Stimulated activated CD8-positive, alpha-beta memory T cell treated with anti-CD3 and anti-CD28 coated beads, Interleukin-15, amount 100 ng/mL, for 24 hours (primary cell): ENCODE measurements at regions not wholly inside any gene's neighbourhood (a gene's known extent, or its start where the extent isn't known, plus 50 kb on each side); places are given as distances from the start of the nearest gene placed in this dataset.
"Not testable (repeated sequence)": the region's sequence is repeated elsewhere in the genome, so short reads cannot be mapped to it uniquely, and the experiment has no call there.

Source experiments
- DNase-seq: peaks from one replicate; pipeline ENCODE4 v3.0.0-alpha.2; 2020; ENCODE audit warnings: low read depth

- no peak for DNase-seq
Measured at GRCh38 chr2:8344144-8345097, 337.4 kb upstream of the ID2 start.

DNA sequence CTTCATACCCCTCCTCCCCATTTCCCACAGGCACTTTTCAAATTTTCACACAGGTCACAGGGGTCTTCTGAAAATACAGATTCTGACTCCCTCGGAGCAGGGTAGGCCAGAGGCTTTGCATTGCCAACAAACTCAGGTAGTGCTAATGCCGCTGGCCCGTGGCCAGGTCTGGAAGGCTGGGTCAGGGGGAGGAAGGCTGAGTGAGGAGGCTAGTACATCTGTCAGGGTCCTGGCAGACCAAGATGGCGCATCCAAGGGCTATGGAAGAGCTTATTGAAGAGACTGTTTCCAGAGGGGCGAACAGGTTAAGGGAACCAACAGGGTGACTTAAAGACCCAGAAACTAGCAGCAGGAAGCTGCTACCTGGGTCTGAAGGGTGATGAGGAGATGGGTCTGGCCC lies 336.7 kb upstream of the ID2 start:
- no peak for DNase-seq

GRCh38 chr2:8346208-8346607 lies 335.6 kb upstream of the ID2 start:
- DNase-seq = no peak

GRCh38 chr2:8346706-8347430 lies 335.0 kb upstream of the ID2 start:
- no peak for DNase-seq

DNA sequence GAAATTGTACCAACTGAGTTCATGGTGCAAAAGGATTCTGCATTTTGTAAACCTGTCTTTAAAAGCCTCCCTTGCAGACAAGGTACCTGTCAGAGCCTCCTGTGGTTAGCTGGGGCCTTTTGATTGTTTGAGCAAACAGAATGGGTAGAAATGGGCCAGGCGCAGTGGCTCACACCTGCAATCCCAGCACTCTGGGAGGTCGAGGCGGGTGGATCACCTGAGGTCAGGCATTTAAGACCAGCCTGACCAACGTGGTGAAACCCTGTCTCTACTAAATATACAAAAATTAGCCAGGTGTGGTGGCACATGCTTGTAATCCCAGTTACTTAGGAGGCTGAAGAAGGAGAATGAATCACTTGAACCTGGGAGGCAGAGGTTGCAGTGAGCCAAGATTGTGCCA lies 332.9 kb upstream of the ID2 start:
- not testable (repeated sequence) for DNase-seq

- no peak for DNase-seq
Measured at GRCh38 chr2:8352296-8352695, 329.6 kb upstream of the ID2 start.

- no peak for DNase-seq
Measured at GRCh38 chr2:8352989-8353388, 328.9 kb upstream of the ID2 start.

DNA sequence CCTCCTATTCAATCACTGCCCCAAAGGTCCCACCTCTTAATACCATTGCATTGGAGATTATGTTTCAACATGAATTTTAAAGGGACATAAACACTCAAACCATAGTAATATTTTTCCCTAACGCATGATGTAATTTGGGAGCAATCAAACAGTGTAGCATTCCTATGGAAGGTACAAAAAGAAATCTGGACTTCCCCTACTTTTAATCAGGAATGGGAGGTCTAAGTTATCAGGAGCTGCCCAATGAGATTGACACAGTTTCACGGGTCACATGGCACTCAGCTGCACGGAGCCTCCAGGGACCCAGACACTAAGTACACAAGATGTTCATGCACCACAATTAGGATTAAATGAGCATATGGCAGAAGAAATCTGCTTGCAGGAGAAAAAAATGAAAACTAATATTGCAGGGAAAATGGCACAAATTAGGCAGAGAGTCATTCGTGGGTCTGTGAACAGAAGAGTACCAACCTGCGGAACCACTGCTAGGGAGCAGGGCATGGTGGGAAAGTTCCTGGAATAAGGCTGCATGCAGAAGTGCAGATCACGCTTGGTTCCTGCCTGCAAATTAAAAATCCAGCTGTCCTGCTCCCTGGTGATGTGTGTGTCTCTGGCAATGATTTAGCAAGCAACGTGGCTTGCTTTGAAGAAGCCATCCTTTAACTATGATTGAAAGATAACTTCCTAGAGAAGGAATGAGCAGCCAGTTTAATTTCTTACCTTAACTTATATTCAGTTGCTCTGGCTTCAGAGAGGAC lies 326.6 kb upstream of the ID2 start:
- no peak for DNase-seq

DNA sequence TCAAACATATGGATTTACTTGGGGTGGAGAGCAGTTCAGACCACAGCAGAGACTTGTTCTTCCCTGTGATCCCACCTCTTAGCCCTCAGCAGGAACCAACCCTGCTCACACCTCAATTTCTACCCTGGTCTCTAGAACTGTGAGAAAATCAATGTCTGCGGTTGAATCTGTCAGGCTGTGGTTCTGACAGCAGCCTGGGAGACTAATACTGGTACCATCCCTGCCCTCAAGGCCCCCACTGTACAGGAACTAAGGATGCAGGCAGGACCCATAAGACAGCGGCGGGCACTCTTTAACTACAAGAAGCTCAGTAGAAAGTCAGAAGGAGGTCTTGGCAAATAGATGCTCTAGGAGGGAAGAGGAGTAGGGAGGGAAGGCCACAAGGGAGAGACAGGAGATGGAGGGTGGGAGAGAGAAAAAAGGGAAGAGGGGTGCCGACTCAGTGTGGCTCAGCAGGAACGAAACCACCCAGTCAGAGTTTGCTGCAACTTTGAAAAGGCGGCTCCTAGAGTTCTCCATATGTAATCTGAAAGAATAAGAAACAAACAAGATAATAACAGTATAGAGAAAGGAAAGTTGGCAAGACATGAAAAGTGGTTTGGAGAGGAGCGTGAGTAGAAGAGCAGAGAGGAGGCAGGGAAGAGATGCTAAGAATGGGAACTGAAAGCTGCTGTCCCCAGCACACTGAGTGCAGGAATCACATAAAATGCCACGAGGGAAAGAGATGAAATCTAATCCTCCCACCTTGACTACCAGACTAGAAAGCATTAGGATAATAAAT lies 323.9 kb upstream of the ID2 start:
- no peak for DNase-seq

GRCh38 chr2:8361930-8362329 lies 319.9 kb upstream of the ID2 start:
- no peak for DNase-seq

DNA sequence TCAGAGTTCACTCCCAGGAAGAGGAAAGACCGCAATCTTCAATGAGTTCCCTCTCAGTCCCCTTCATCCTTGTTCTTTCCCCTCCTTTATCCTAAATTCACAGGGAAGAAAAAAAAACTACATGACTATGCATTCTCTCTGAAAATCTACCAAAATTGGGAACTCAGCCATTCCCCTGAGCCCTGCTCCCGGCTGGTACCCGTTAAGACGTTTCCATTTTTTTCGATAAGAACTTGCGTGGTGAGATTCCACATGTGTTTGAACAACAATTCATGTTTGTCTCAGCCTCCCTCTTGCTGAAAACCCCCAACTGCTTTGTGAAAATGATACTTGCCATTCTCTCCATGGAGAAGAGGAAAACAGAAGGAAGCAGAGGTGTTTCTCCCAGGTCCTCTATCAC lies 318.7 kb upstream of the ID2 start:
- no peak for DNase-seq

DNA sequence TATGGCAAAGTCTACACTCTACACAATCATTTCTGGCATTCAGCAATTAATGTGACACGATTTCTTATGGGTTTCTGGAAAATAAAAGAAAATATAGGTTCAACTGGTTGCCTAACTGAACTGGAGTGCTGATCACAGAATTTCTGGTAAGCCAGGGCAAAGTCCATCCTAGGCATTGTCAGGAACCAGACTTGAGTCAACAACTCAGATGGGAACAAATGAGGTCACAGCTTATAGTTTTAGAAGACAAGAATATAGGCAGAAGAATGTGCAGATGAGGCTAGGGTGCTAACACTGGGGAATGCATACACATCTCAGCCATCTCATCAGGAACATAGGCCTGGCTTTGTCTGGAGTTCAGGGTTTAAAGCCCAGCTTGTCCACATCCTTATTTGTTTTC lies 317.2 kb upstream of the ID2 start:
- DNase-seq = no peak

DNA sequence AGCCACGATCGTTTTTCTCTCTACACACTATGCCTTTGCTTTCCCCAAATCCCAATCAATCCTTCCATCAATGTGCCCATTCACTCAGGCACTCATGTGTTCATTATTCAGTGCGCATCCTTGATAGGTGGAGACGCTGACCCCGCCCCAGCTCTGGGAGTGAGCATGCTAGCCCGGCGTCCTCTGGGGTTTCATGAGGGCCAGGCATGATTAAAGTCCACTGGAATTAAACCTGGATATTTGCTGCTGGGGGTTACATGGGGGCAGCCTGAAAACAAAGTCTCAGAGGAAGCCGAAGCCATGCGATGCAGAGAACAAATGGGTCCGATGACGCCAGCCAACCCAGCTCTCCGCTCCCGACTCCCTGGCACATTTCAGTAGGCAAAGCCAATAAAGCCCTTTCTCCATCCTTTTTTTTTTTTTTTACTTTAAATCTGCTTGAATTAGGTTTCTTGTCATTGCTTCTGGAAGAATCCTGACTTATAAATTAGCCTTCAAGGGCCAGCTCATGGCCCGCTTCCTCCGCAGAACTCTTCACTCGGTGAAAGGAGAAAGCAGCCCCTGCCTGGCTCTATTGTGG lies 316.4 kb upstream of the ID2 start:
- no peak for DNase-seq

GRCh38 chr2:8367833-8368232 lies 314.0 kb upstream of the ID2 start:
- DNase-seq = no peak

- no peak for DNase-seq
Measured at GRCh38 chr2:8368463-8368862, 313.4 kb upstream of the ID2 start.

DNA sequence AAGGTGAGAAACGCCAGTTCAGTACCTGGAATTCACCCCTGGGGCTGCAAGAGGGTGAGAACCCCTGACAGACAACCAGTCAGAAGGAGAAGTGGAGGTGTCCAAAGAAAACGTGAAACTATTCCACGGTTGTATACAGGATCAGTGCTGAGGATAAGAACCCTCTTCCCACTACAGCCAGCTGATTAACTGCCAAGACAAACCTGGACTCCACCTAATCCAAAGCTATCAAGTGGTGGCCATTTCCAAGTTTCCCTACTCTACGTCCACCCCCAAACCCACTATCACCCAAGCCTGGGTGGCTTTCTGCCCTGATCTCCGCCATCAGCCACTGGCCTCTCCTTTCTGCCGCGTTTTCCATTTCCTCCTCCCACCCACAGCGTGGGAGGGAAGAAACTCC lies 312.3 kb upstream of the ID2 start:
- no peak for DNase-seq

DNA sequence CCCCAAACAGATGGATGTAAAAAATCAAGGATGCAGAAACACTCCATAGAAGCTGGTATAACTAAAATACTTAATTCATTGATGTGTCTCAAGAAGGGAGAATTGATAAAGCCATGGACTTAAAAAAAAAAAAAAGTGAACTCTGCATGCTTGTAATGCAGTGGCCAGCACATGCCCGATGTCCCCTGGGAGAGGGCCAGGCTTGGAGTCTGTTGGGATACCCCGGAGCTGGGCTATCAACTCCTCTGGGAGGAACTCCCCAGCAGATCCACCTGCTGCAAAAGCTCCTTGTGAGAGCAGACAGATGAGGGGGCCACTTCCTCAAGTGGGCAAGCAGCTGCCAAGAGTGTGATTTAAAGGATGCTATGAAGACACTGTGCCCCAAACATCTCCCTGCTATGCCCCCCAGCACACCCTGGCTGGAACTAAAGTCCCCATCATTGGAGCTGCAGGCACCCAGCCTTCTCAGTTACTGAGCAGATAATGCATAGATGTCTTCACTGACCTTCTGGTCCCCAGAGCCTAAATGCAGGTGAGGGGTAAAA lies 311.5 kb upstream of the ID2 start:
- no peak for DNase-seq

DNA sequence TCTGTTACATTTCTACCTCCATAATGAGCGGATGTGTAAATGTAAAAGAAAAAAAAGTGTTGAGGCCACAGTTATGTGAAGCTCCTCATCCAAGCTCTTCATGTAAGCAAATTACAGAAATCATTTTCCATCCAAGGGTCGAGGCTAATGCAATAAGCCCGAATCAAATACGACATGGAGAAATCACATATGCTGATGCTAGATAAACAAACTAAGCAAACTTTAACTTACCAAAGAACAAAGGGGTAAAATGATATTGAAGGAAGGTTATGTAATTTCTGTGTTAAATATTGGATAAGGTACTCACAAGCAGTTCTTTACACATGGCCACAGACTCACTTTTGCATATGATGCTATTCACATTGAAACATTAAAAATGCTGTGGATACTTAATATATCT lies 310.2 kb upstream of the ID2 start:
- DNase-seq = no peak

DNA sequence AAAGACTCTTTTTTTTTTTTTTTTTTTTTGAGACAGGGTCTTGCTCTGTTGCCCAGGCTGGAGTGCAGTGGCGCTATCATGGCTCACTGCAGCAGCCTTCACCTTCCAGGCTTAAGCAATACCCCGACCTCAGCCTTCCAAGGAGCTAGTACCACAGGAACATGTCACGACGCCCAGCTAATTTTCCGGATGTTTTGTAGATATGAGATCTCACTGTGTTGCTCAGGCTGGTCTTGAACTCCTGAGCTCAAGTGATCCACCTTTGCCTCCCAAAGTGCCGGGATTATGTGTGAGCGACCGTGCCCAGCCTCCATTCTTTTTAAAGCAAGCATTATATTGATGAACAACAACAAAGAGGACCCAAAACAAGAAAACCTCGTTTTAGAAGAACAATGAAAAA lies 307.1 kb upstream of the ID2 start:
- no peak for DNase-seq

DNA sequence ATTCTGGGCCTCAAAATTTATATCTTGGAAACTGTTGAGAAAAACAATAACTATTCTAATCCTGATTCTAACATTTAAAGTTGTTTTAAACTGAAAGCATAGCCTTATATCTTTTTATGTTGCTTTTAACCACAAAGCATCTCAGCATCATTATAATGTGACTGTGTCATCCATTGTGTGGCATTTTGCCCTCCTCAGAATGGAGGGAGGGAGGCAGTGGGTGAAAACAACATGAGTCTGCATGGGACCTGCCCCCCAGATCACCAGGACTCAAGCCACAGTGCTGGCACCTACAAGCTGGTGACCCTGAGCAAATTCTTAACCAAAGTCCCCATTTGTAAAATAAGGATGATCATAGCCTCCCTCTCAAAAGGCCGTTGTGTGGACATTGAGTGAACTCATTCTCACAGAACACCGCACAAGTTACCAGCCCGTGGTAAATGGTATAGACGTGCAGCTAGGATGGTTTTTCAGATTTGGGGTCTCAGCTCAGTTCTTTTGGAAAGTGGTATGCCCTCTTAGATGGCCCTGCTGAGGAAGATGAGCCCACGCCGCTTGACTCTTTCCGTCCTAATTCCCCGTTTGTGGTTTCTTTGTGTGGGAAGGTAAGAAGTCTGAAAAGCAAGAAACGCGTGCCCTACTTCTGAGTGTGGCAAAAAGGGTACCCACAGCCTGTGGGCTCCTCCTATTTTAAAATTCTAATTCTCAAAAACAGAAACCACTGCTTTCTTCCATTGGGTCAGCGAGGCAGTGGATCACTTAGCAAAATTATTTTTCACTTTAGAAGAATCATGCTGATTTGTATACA lies 305.0 kb upstream of the ID2 start:
- DNase-seq = no peak
